ENCODE measurements at regions not wholly inside any gene's neighbourhood (a gene's known extent, or its start where the extent isn't known, plus 50 kb on each side); places are given as distances from the start of the nearest gene placed in this dataset.

GRCh38 chr2:5766056-5766455 is 73.9 kb downstream of the SOX11 start:
- Mint-ChIP-seq H3K27me3 (peaks cover 3% of the 10 kb centered on the region), H3K36me3 (no peaks in the 10 kb centered on the region), H3K27ac (peak overlapping the region; percentile 17), H3K9me3 (no peaks in the 10 kb centered on the region), H3K4me1 (ENCODE audit: unreplicated experiment) (peaks cover 34% of the 10 kb centered on the region), H3K4me3 (no peak overlapping the region)
- no peak for DNase-seq (ENCODE audit: extremely low spot score, unreplicated experiment)
- TF ChIP-seq CTCF (conservative IDR thresholded peaks at IDR 0.05): no peak

GRCh38 chr2:5766561-5766960 is 74.4 kb downstream of the SOX11 start:
- no peak for DNase-seq (ENCODE audit: extremely low spot score, unreplicated experiment)
- peak overlapping the region; percentile 6 for H3K4me3 Mint-ChIP-seq
- peaks cover 34% of the 10 kb centered on the region for H3K4me1 Mint-ChIP-seq (ENCODE audit: unreplicated experiment)
- peaks cover 3% of the 10 kb centered on the region for H3K27me3 Mint-ChIP-seq
- no peak for TF ChIP-seq CTCF (conservative IDR thresholded peaks at IDR 0.05)
- no peaks in the 10 kb centered on the region for H3K36me3 Mint-ChIP-seq
- no peaks in the 10 kb centered on the region for H3K9me3 Mint-ChIP-seq
- peak overlapping the region; percentile 17 for H3K27ac Mint-ChIP-seq

GRCh38 chr2:5777131-5777535 is 84.9 kb downstream of the SOX11 start:
- Mint-ChIP-seq H3K4me1 (ENCODE audit: unreplicated experiment) (peaks cover 15% of the 10 kb centered on the region), H3K4me3 (peak overlapping the region; percentile 63), H3K36me3 (peaks cover 6% of the 10 kb centered on the region), H3K27ac (peak overlapping the region; percentile 95), H3K9me3 (peaks cover 13% of the 10 kb centered on the region), H3K27me3 (peaks cover 5% of the 10 kb centered on the region)
- no peak for TF ChIP-seq CTCF (conservative IDR thresholded peaks at IDR 0.05)
- DNase-seq (ENCODE audit: extremely low spot score, unreplicated experiment): no peak

DNA sequence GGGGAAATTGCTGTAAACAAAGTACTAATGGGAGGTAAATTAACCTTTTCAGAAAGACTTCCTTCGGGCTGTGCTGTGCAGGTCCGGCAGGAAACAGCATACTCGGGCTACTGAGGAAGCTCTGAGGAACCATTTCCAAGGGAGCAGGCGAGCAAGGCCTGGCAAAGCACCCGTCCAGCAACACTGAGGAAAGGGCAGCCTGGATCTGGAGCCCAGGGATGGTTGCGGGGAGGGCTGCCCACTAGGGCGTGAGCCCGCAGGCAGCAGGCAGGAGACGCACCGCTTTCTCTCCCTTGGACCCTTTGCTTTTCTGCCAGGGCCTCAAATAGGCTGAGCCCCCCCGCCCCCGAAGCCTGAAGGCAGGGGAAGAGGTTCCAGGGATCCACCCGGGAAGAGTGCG is 89.5 kb downstream of the SOX11 start:
- Mint-ChIP-seq H3K4me1 (ENCODE audit: unreplicated experiment) (peaks cover 6% of the 10 kb centered on the region), H3K27me3 (peaks cover 5% of the 10 kb centered on the region), H3K9me3 (peaks cover 17% of the 10 kb centered on the region), H3K27ac (no peak overlapping the region), H3K36me3 (peaks cover 6% of the 10 kb centered on the region), H3K4me3 (no peak overlapping the region)
- DNase-seq (ENCODE audit: extremely low spot score, unreplicated experiment): no peak
- TF ChIP-seq CTCF (conservative IDR thresholded peaks at IDR 0.05): no peak

DNA sequence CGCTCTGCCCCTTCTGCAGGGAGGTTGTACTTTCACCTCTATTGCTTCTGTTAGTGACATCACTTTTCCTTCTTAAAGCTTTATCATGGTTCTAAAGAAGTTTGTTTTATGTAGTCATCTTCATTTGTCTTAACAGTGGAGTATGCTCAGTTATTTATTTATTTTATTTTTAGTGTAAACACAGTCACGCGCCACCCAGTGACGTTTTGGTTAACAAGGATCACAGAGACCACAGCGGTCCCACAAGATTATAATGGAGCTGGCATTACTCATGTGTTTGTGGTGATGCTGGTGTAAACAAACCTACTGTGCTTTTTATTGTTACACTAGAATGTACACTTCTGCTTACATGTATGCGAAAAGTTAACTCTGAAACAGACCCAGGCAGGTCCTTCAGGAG is 89.9 kb downstream of the SOX11 start:
- H3K4me3 Mint-ChIP-seq: no peak overlapping the region
- H3K9me3 Mint-ChIP-seq: peaks cover 15% of the 10 kb centered on the region
- TF ChIP-seq CTCF (conservative IDR thresholded peaks at IDR 0.05): no peak
- no peak for DNase-seq (ENCODE audit: extremely low spot score, unreplicated experiment)
- peaks cover 3% of the 10 kb centered on the region for H3K36me3 Mint-ChIP-seq
- H3K4me1 Mint-ChIP-seq (ENCODE audit: unreplicated experiment): peaks cover 4% of the 10 kb centered on the region
- H3K27me3 Mint-ChIP-seq: peaks cover 3% of the 10 kb centered on the region
- no peak overlapping the region for H3K27ac Mint-ChIP-seq

DNA sequence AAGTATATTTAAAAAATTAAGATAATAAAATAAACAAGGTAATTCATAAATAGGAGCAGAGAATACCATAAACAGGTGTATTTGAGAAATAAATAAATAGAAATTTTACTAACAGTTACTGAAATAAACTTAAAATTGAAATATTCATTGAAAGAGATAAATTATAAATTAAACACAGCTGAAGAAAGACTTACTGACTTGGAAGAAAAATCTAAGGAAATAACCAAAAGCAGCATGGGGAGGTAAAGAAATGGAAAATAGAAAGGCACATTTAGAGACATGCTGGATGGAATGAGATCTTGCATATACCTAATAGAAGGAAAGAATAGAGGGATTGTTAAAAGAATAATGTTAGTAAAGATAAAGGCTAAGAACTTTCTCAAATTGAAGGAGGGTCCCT is 96.3 kb downstream of the SOX11 start:
- H3K4me3 Mint-ChIP-seq: no peak overlapping the region
- H3K9me3 Mint-ChIP-seq: peaks cover 27% of the 10 kb centered on the region
- H3K36me3 Mint-ChIP-seq: no peaks in the 10 kb centered on the region
- TF ChIP-seq CTCF (conservative IDR thresholded peaks at IDR 0.05): no peak
- no peaks in the 10 kb centered on the region for H3K27me3 Mint-ChIP-seq
- no peaks in the 10 kb centered on the region for H3K4me1 Mint-ChIP-seq (ENCODE audit: unreplicated experiment)
- no peak overlapping the region for H3K27ac Mint-ChIP-seq
- DNase-seq (ENCODE audit: extremely low spot score, unreplicated experiment): no peak

Measured in type B pancreatic cell (in vitro differentiated cells).